Right lobe of liver (tissue), 4 donors: ENCODE measurements at regions not wholly inside any gene's neighbourhood (a gene's known extent, or its start where the extent isn't known, plus 50 kb on each side); places are given as distances from the start of the nearest gene placed in this dataset.

Experiments used
- CTCF ChIP-seq, 4 donors: fragments of 200-600 bp in 3 of 4; fragments of 450-650 bp in 1 of 4; IDR thresholded peaks; one replicate each; pipeline versions ENCODE4 v1.5.1 to v1.8.0; 2016 to 2022; ENCODE audit warnings: antibody characterized with exemption in 4 of 4, mild to moderate bottlenecking in 2 of 4
- POLR2A ChIP-seq: fragments of 450-650 bp; IDR thresholded peaks from one replicate; pipeline ENCODE4 v1.6.1; 2017; ENCODE audit warnings: antibody characterized with exemption, mild to moderate bottlenecking
- donor health status: DM: no; HTN: no; CAD: no.
- donor health status: DM: no; HTN: no; CAD: no.
- donor health status: DM: no; HTN: yes; CAD: no.

GRCh38 chr16:52928955-52929354 is 123.7 kb downstream of the CHD9NB start:
- TF ChIP-seq CTCF (IDR thresholded peaks at IDR 0.05) (no peak), POLR2A (no peak)
